Neural cell (in vitro differentiated cells): ENCODE measurements at regions not wholly inside any gene's neighbourhood (a gene's known extent, or its start where the extent isn't known, plus 50 kb on each side); places are given as distances from the start of the nearest gene placed in this dataset.
"Not testable (repeated sequence)": the region's sequence is repeated elsewhere in the genome, so short reads cannot be mapped to it uniquely, and the experiment has no call there.

Experiments
- EP300 ChIP-seq: fragments of 450-650 bp; conservative IDR thresholded peaks from 2 replicates; pipeline ENCODE4 v1.6.1; 2014; ENCODE audit warnings: antibody characterized with exemption, mild to moderate bottlenecking, moderate library complexity; ENCODE audit not compliant: poor library complexity, severe bottlenecking
- EZH2 ChIP-seq: fragments of 200-600, 300-800 bp; shearing (Covaris generic), sonication (generic); IDR thresholded peaks from 2 replicates; pipeline ENCODE4 v1.6.1; 2014; ENCODE audit warnings: antibody characterized with exemption, low read length, borderline replicate concordance, mild to moderate bottlenecking; ENCODE audit not compliant: insufficient read depth, poor library complexity, severe bottlenecking
- MXI1 ChIP-seq: fragments of 450-650 bp; conservative IDR thresholded peaks from 2 replicates; pipeline ENCODE4 v1.6.1; 2014; ENCODE audit warnings: antibody characterized with exemption, mild to moderate bottlenecking; ENCODE audit not compliant: poor library complexity, severe bottlenecking
- POLR2AphosphoS5 ChIP-seq: IDR thresholded peaks from 2 replicates; pipeline ENCODE4 v1.6.1; 2012
- RAD21 ChIP-seq: fragments of 450-650 bp; conservative IDR thresholded peaks from 2 replicates; pipeline ENCODE4 v1.6.1; 2014; ENCODE audit warnings: antibody characterized with exemption, mild to moderate bottlenecking, moderate library complexity
- REST ChIP-seq: IDR thresholded peaks from 2 replicates; pipeline ENCODE4 v1.6.1; 2012; ENCODE audit warnings: borderline replicate concordance
- SMC3 ChIP-seq: fragments of 450-650 bp; conservative IDR thresholded peaks from 2 replicates; pipeline ENCODE4 v1.6.1; 2014; ENCODE audit warnings: antibody characterized with exemption, mild to moderate bottlenecking, moderate library complexity; ENCODE audit not compliant: poor library complexity
- TAF1 ChIP-seq: IDR thresholded peaks from 2 replicates; pipeline ENCODE4 v1.6.1; 2012; ENCODE audit warnings: low read depth
- TF ChIP-seq, protein P1 (sequence below): fragments of 450-650 bp; IDR thresholded peaks from 2 replicates; pipeline ENCODE4 v1.5.1; 2014; ENCODE audit warnings: antibody characterized with exemption, mild to moderate bottlenecking, moderate library complexity; ENCODE audit not compliant: poor library complexity, severe bottlenecking

DNA sequence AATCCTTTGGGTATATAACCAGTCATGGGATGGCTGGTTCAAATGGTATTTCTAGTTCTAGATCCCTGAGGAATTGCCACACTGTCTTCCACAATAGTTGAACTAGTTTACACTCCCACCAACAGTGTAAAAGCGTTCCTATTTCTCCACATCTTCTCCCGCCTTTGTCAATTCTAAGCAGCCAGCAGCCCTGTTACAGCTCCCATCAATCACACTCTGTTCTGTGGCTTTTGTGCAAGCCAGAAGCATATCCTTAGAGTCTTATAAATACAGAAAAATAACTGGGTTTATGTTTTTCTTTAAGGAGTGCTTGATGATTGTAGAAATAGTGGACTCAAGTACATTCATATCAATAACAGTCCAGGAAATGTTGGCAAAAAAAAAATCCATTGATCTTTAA, 232.9 kb downstream of the ASMT start:
- TF ChIP-seq, protein P1, sequence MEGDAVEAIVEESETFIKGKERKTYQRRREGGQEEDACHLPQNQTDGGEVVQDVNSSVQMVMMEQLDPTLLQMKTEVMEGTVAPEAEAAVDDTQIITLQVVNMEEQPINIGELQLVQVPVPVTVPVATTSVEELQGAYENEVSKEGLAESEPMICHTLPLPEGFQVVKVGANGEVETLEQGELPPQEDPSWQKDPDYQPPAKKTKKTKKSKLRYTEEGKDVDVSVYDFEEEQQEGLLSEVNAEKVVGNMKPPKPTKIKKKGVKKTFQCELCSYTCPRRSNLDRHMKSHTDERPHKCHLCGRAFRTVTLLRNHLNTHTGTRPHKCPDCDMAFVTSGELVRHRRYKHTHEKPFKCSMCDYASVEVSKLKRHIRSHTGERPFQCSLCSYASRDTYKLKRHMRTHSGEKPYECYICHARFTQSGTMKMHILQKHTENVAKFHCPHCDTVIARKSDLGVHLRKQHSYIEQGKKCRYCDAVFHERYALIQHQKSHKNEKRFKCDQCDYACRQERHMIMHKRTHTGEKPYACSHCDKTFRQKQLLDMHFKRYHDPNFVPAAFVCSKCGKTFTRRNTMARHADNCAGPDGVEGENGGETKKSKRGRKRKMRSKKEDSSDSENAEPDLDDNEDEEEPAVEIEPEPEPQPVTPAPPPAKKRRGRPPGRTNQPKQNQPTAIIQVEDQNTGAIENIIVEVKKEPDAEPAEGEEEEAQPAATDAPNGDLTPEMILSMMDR, result not testable (repeated sequence)
- TF ChIP-seq POLR2AphosphoS5, SMC3, MXI1, EZH2, REST, TAF1: not testable (repeated sequence)
- peak; percentile 15 for TF ChIP-seq EP300
- TF ChIP-seq RAD21, result peak; percentile 16
